Islet precursor cell (in vitro differentiated cells): ENCODE measurements at regions not wholly inside any gene's neighbourhood (a gene's known extent, or its start where the extent isn't known, plus 50 kb on each side); places are given as distances from the start of the nearest gene placed in this dataset.

Source experiments
- DNase-seq: peaks from one replicate; pipeline ENCODE4 v3.0.0-alpha.2; 2018

DNA sequence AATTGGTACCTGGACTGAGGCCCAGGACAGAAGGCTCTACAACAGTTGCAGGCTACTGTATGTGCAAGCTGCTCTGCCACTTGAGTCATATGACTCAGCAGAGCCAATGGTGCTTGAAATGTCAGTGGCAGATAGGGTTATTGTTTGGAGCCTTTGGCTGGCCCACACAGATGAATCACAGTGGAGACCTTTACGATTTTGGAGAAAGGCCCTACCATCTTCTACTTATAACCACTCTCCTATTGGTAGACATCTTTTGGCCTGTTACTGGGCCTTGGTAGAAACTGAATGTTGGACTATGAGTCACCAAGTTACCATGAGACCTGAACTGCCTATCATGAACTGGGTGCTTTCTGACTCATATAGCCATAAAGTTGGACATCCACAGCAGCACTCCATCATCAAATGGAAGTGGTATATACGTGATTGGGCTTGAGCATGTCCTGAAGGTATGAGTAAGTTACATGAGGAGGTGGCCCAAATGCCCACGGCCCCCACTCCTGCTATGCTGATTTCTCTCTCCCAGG, 88.9 kb upstream of the NRXN1 start:
- no peak for DNase-seq

DNA sequence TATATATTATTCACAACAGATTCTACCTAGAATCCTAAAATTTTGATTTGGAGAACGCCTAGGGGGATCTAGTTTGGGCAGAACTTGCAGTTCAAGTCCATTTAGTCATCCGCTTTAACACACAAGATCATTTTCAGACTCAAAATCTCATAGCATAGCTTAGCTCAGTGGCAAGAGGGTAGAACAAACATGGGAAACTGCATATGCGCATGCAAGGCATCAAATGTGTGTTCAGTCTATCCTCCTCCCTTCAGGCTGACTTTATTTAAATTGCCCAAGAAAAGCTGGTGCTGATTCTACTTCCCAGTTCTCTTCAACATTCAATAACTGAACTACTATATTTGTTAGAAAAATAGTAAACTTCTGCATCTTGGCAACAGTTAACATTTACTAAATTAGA, 79.6 kb upstream of the NRXN1 start:
- DNase-seq = no peak

DNA sequence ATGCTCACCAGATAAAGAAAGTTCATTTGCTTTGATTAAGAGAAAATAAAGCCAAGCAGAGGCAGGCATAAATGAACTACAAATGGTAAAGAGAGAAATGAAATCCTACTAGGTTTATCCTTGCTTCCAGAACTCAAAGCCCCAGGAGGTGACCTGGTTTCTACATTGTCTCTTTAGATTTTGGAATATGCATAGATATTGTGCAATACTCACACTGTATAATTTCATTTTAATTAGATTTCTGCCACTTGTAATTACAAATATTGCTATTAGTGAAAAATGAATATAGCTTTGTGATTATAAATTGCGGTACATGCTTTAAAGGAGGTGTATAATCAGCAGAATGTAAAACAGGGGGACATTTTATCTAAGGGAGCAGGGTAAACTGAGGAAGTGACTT, 76.9 kb upstream of the NRXN1 start:
- DNase-seq = no peak

DNA sequence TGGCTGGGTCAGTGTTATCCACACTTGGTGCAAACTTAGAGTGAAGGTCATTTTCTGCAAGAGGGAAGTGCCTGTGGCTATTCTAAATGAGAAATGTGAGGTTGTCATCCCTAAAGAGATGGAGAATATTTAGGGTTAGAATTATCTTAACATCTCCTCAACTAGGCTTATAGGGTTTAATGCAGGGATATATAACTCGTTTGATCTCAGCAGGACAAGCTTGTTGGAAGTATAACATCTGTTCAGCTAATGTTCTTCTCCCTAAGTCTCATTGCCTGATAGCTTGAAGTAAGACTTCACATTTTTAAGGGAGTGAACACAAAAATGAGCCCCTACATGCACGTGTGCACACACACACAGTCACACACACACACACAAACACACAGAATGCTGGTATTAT, 75.9 kb upstream of the NRXN1 start:
- no peak for DNase-seq

DNA sequence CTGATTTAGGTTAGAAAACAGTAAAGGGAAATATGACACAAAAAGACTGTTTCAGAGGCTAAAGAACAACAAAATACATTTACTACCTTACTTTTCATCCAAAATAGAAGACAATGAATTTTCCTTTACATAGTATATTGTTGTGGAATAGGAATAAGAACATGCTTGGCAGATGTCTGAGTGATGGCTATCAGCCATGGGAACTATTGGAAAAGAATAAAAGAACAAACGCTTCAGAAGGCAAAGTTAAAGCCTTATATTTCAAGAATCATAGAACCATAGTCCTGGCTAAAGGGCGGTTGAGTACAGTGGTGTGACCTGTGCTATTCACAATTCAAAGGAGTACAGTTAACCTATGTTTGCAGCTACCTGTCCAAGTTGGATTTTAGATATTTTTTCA, 73.9 kb upstream of the NRXN1 start:
- no peak for DNase-seq

DNA sequence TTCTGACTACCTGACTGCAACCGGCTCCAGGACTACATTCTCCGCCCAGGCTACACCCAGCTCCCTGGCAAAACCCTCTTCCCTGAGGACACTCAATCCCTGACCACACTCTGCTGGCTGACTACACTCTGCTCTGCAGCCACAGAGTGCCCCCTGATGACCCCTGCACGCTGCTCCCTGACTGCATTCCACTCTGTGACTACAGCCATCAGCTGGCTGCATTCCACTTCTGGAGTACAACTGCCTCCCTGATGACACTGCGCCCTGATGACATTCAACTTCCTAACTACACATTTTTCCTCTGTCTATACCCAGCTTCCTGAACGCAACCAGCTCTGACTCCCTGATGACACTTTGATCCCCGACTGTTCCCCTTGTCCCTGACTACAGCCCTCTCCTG, 71.3 kb upstream of the NRXN1 start:
- DNase-seq = peak; percentile 98

DNA sequence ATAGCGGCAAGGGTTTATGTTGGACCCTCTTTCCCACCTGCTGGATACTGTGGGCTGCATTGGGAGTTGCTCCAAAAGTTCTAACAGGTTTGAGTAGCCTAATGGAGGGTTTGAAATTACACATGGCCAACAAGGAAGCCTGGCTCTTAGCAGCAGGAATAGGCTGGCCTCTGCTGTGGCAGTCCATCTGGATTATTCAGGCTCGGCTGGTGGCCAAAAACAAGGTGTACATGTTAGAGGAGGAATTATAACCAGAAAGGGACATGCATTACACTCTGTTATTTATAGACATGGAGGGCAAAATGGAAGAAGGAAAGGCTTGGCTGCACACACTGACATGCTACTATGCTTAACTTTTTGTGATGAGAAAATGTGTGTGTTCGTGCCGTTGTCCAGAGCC, 61.1 kb upstream of the NRXN1 start:
- no peak for DNase-seq

DNA sequence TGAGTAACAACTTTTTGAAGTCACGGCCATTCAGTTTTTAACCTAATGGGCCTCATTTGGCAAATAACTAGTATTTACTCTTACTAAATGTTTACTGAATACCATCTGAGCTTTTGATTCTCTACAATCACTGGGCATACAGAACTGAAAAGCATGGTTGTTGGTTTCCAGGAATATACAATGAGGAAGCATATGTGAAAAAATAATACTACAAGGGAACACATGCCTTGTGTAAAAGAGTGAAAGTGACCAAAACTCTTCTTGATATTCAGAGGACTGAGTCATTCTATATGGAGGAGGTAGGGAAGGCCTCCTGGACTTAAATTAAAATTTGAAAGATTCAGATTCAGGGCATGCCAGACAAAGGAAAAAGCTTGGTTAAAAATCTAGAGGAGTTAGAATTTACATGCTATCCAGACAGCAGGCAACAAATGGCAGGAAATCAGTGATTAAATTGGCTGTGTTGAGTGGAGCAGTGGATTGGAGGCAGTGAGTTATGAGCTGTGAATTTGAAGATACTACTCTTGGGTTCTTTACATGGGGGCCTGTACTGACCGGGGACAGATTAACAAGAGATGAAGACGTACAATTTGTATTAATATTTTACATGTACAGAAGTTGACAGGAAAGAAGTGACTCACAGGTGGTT, 53.6 kb upstream of the NRXN1 start:
- no peak for DNase-seq

DNA sequence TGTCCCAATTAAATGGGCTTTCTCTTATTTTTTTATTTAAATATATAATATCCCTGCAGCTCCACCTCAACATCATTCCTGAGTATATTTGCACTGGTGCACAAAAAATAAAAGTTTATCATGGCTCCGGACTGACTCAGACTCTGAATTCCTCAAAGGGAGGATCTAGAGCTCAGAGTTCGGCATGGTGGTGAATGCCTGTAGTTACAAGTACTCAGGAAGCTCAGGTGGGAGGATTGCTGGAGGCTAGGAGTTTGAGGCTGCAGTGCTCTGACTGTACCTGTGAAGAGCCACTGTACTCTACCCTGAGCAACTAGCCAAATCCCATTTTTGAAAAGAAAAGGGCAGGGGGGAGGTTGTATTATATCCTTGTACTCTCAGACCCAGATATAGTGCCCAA, 52.8 kb upstream of the NRXN1 start:
- DNase-seq = no peak
